IMR-90 (cell line): ENCODE measurements at regions not wholly inside any gene's neighbourhood (a gene's known extent, or its start where the extent isn't known, plus 50 kb on each side); places are given as distances from the start of the nearest gene placed in this dataset.

Source experiments
- ATAC-seq: fragments of 200-7000 bp; cut with Tn5 transposase; 2 replicates; pipeline ENCODE4 v1.9.1; 2020; ENCODE audit warnings: low read depth, mild to moderate bottlenecking, moderate library complexity
- BruUV-seq: library from RNA; stranded (reverse); fragments of 400-500 nt; replicated peaks from 2 replicates; lab custom pipeline; 2021; lab: Mats Ljungman, UMichigan
- CTCF ChIA-PET: fragments of 300-600 bp; formaldehyde crosslinking; extraction: SDS; loops from one replicate; lab custom pipeline; 2021; ENCODE audit warnings: antibody characterized with exemption; lab: Yijun Ruan, JAX
- POLR2A ChIA-PET: fragments of 300-600 bp; sonication (Branson Sonifier 250); formaldehyde crosslinking; loops from one replicate; lab custom pipeline; 2022; ENCODE audit warnings: antibody characterized with exemption; ENCODE audit not compliant: unreplicated experiment; lab: Charles Lee
- DNase-seq: peaks from one replicate; pipeline ENCODE4 v3.0.0; 2013
- H2AFZ ChIP-seq: replicated peaks from 2 replicates; pipeline ENCODE3; 2013; ENCODE audit warnings: low read length, mild to moderate bottlenecking; ENCODE audit not compliant: poor library complexity
- H2AK5ac ChIP-seq: 2 replicates; pipeline ENCODE4 v1.6.1; 2013; ENCODE audit warnings: low read depth, low read length, inconsistent platforms
- H2AK9ac ChIP-seq: replicated peaks from 2 replicates; pipeline ENCODE3; 2013; ENCODE audit warnings: mild to moderate bottlenecking, low read depth, low read length, moderate library complexity; ENCODE audit not compliant: poor library complexity
- H2BK120ac ChIP-seq: 2 replicates; pipeline ENCODE4 v1.6.1; 2013; ENCODE audit warnings: low read depth, low read length, inconsistent platforms
- H2BK15ac ChIP-seq: 3 replicates; pipeline ENCODE4 v1.6.1; 2013; ENCODE audit warnings: low read depth, low read length, inconsistent platforms
- H2BK20ac ChIP-seq: 2 replicates; pipeline ENCODE4 v1.6.1; 2013; ENCODE audit warnings: low read depth, mild to moderate bottlenecking, inconsistent platforms, low read length, moderate library complexity
- H2BK5ac ChIP-seq: 2 replicates; pipeline ENCODE4 v1.6.1; 2013; ENCODE audit warnings: mild to moderate bottlenecking, low read depth, low read length, inconsistent platforms; ENCODE audit not compliant: poor library complexity, severe bottlenecking
- H3K14ac ChIP-seq: replicated peaks from 2 replicates; pipeline ENCODE4 v1.6.1; 2013; ENCODE audit warnings: low read depth, low read length, inconsistent platforms
- H3K18ac ChIP-seq: 2 replicates; pipeline ENCODE4 v1.6.1; 2013; ENCODE audit warnings: low read depth, low read length, control low read depth
- H3K23ac ChIP-seq: 2 replicates; pipeline ENCODE4 v1.6.1; 2013; ENCODE audit warnings: low read depth, low read length, inconsistent platforms
- H3K27ac ChIP-seq: 2 replicates; pipeline ENCODE4 v1.5.1; 2013; ENCODE audit warnings: mild to moderate bottlenecking, control low read depth, low read length; ENCODE audit not compliant: insufficient read depth
- H3K27me3 ChIP-seq: 2 replicates; pipeline ENCODE4 v1.6.1; 2013; ENCODE audit warnings: low read length; ENCODE audit not compliant: control insufficient read depth, insufficient read depth
- H3K36me3 ChIP-seq: 2 replicates; pipeline ENCODE4 v1.6.1; 2013; ENCODE audit warnings: low read length, mixed read lengths; ENCODE audit not compliant: control insufficient read depth, insufficient read depth
- H3K4ac ChIP-seq: 2 replicates; pipeline ENCODE4 v1.6.1; 2013; ENCODE audit warnings: low read depth, low read length, inconsistent platforms
- H3K4me1 ChIP-seq: 2 replicates; pipeline ENCODE4 v1.6.1; 2013; ENCODE audit warnings: low read length, mixed read lengths; ENCODE audit not compliant: control insufficient read depth, insufficient read depth
- H3K4me2 ChIP-seq: 2 replicates; pipeline ENCODE4 v1.6.1; 2013; ENCODE audit warnings: low read depth, mild to moderate bottlenecking, control low read depth, low read length, moderate library complexity
- H3K4me3 ChIP-seq: 2 replicates; pipeline ENCODE4 v1.5.1; 2013; ENCODE audit warnings: low read depth, mild to moderate bottlenecking, control low read depth, low read length, moderate library complexity; ENCODE audit not compliant: insufficient read depth
- H3K56ac ChIP-seq: 2 replicates; pipeline ENCODE4 v1.6.1; 2013; ENCODE audit warnings: low read length, inconsistent platforms; ENCODE audit not compliant: insufficient read depth; ENCODE audit errors: extremely low read depth
- H3K79me1 ChIP-seq, 2 experiments: 2 replicates each; pipeline ENCODE4 v1.6.1; 2013; ENCODE audit warnings: low read length in 2 of 2, inconsistent platforms in 1 of 2, low read depth in 1 of 2
- H3K9ac ChIP-seq: 2 replicates; pipeline ENCODE4 v1.6.1; 2013; ENCODE audit warnings: low read depth, low read length, control low read depth
- H3K9me1 ChIP-seq: 2 replicates; pipeline ENCODE4 v1.6.1; 2013; ENCODE audit warnings: low read length, inconsistent platforms; ENCODE audit not compliant: insufficient read depth
- H3K9me3 ChIP-seq: 2 replicates; pipeline ENCODE4 v1.6.1; 2013; ENCODE audit warnings: low read length; ENCODE audit not compliant: control insufficient read depth, insufficient read depth
- H4K20me1 ChIP-seq: 2 replicates; pipeline ENCODE4 v1.6.1; 2013; ENCODE audit warnings: low read length, inconsistent platforms; ENCODE audit not compliant: insufficient read depth
- H4K5ac ChIP-seq: 2 replicates; pipeline ENCODE4 v1.6.1; 2013; ENCODE audit warnings: mild to moderate bottlenecking, low read depth, low read length, control low read depth
- H4K8ac ChIP-seq, 2 experiments: 2 replicates each; pipeline ENCODE4 v1.6.1; 2013; ENCODE audit warnings: low read depth in 2 of 2, low read length in 2 of 2, control low read depth in 1 of 2, inconsistent platforms in 1 of 2
- H4K91ac ChIP-seq: 2 replicates; pipeline ENCODE4 v1.6.1; 2013; ENCODE audit warnings: low read depth, low read length, inconsistent platforms; ENCODE audit not compliant: insufficient read depth
- BHLHE40 ChIP-seq: fragments of 150-350 bp; IDR thresholded peaks from 2 replicates; pipeline ENCODE4 v1.6.1; 2016; ENCODE audit warnings: mild to moderate bottlenecking, low read depth, low read length
- CHD1 ChIP-seq: IDR thresholded peaks from 2 replicates; pipeline ENCODE4 v1.6.1; 2012; ENCODE audit warnings: low read depth, low read length, improper control_type of control experiment
- CTCF ChIP-seq: conservative IDR thresholded peaks from 2 replicates; pipeline ENCODE4 v1.5.1; 2012; ENCODE audit warnings: mild to moderate bottlenecking, low read depth, low read length, improper control_type of control experiment
- ELK1 ChIP-seq: fragments of 150-350 bp; IDR thresholded peaks from 2 replicates; pipeline ENCODE4 v1.6.1; 2016; ENCODE audit warnings: low read depth, mild to moderate bottlenecking, low read length, moderate library complexity, borderline replicate concordance
- MAFK ChIP-seq: IDR thresholded peaks from 2 replicates; pipeline ENCODE4 v1.6.1; 2012; ENCODE audit warnings: low read depth, low read length, improper control_type of control experiment
- MAZ ChIP-seq: IDR thresholded peaks from 2 replicates; pipeline ENCODE4 v1.6.1; 2012; ENCODE audit warnings: low read depth, mild to moderate bottlenecking, low read length, improper control_type of control experiment, moderate library complexity, borderline replicate concordance
- NFE2L2 ChIP-seq: fragments of 150-350 bp; IDR thresholded peaks from 2 replicates; pipeline ENCODE4 v1.6.1; 2016; ENCODE audit warnings: low read depth, mild to moderate bottlenecking, low read length
- POLR2A ChIP-seq: IDR thresholded peaks from 2 replicates; pipeline ENCODE4 v1.6.1; 2012; ENCODE audit warnings: mild to moderate bottlenecking, low read depth, low read length
- RAD21 ChIP-seq: IDR thresholded peaks from 2 replicates; pipeline ENCODE4 v1.6.1; 2012; ENCODE audit warnings: low read length, improper control_type of control experiment
- RCOR1 ChIP-seq: IDR thresholded peaks from 2 replicates; pipeline ENCODE4 v1.6.1; 2012; ENCODE audit warnings: mild to moderate bottlenecking, low read length, improper control_type of control experiment; ENCODE audit not compliant: insufficient replicate concordance
- RFX5 ChIP-seq: IDR thresholded peaks from 2 replicates; pipeline ENCODE4 v1.8.0; 2012; ENCODE audit warnings: low read depth, mild to moderate bottlenecking, low read length, moderate library complexity
- SMC3 ChIP-seq: fragments of 150-350 bp; IDR thresholded peaks from 2 replicates; pipeline ENCODE4 v1.6.1; 2016; ENCODE audit warnings: low read depth, mild to moderate bottlenecking, antibody characterized with exemption, low read length, moderate library complexity
- USF2 ChIP-seq: fragments of 150-350 bp; IDR thresholded peaks from 2 replicates; pipeline ENCODE4 v1.6.1; 2017; ENCODE audit warnings: mild to moderate bottlenecking, antibody characterized with exemption, low read length, low read depth
- whole genome bisulfite sequencing, 2 experiments: methylation state at CpG; one replicate each; pipeline versions ENCODE4 v1.1.5 to v1.1.7; 2013; ENCODE audit warnings: missing lambda C conversion rate in 2 of 2; ENCODE audit not compliant: insufficient read length in 1 of 2; ENCODE audit errors: extremely low coverage in 2 of 2; 5-methylcytosine and 5-hydroxymethylcytosine counted together
- dilution Hi-C: fragments of 300-500 bp; cut with HindIII; formaldehyde crosslinking; loops from one replicate; pipeline ENCODE4 v1.14.3; 2018; ENCODE audit warnings: low sequenced_read_pairs; ENCODE audit not compliant: unreplicated experiment
- in situ Hi-C: fragments of 300-500 bp; cut with MboI; formaldehyde crosslinking; loops from 3 replicates; pipeline ENCODE4 v1.14.3; 2019; ENCODE audit warnings: low sequenced_read_pairs, inconsistent platforms, mixed read lengths
- intact Hi-C: fragments of 100-400 bp; cut with micrococcal nuclease; formaldehyde crosslinking; loops from 2 replicates; pipeline ENCODE4 v1.10.0; 2022

GRCh38 chr3:95401693-95402092, 1338.8 kb downstream of the NSUN3 start:
- no peak overlapping the region for H2BK20ac ChIP-seq
- peaks cover 2% of the 10 kb centered on the region; the same call in 1 of the 2 replicates for H3K9me3 ChIP-seq
- TF ChIP-seq NFE2L2 (no peak), MAZ (no peak), RFX5 (no peak), SMC3 (no peak), BHLHE40 (no peak), MAFK (no peak), CTCF (no peak), RAD21 (no peak), USF2 (no peak), CHD1 (no peak), RCOR1 (no peak), ELK1 (no peak), POLR2A (no peak)
- no peak overlapping the region for H3K14ac ChIP-seq
- dilution Hi-C loops, result no loop called here
- no peak overlapping the region for H3K18ac ChIP-seq
- no peak overlapping the region for H4K8ac ChIP-seq
- in situ Hi-C loops, result no loop called here
- no peak overlapping the region for H4K5ac ChIP-seq
- H3K4me3 ChIP-seq, result no peak overlapping the region
- no peak overlapping the region for H2AK5ac ChIP-seq
- no CpG with 5 or more reads among the region's 2 CpGs for WGBS, 2 experiments
- ChIA-PET POLR2A (no interaction called here), CTCF (no interaction called here)
- intact Hi-C loops, result no loop called here
- no peaks in the 10 kb centered on the region for H3K27me3 ChIP-seq
- no peak overlapping the region for H2BK120ac ChIP-seq
- H3K4me1 ChIP-seq, result no peaks in the 10 kb centered on the region
- H3K4ac ChIP-seq, result no peak overlapping the region
- no peak overlapping the region for H4K91ac ChIP-seq
- H3K4me2 ChIP-seq, result no peak overlapping the region
- no peaks in the 10 kb centered on the region for H3K9me1 ChIP-seq
- H3K27ac ChIP-seq, result no peak overlapping the region
- H3K9ac ChIP-seq, result no peak overlapping the region
- ATAC-seq (no peak), DNase-seq (no peak)
- no peak overlapping the region for H2BK15ac ChIP-seq
- H3K56ac ChIP-seq, result no peak overlapping the region
- no TSS peak for BruUV-seq
- no peak overlapping the region for H2AFZ ChIP-seq
- H4K20me1 ChIP-seq, result no peaks in the 10 kb centered on the region
- no peak overlapping the region for H2BK5ac ChIP-seq
- H3K23ac ChIP-seq, result no peak overlapping the region
- H3K79me1 ChIP-seq, result no peaks in the 10 kb centered on the region
- no peak overlapping the region for H2AK9ac ChIP-seq
- no peaks in the 10 kb centered on the region for H3K36me3 ChIP-seq
